IMR-90 (cell line): ENCODE measurements at regions not wholly inside any gene's neighbourhood (a gene's known extent, or its start where the extent isn't known, plus 50 kb on each side); places are given as distances from the start of the nearest gene placed in this dataset.

Experiments
- ATAC-seq: fragments of 200-7000 bp; cut with Tn5 transposase; 2 replicates; pipeline ENCODE4 v1.9.1; 2020; ENCODE audit warnings: low read depth, mild to moderate bottlenecking, moderate library complexity
- BruUV-seq: library from RNA; stranded (reverse); fragments of 400-500 nt; replicated peaks from 2 replicates; lab custom pipeline; 2021; lab: Mats Ljungman, UMichigan
- CTCF ChIA-PET: fragments of 300-600 bp; formaldehyde crosslinking; extraction: SDS; loops from one replicate; lab custom pipeline; 2021; ENCODE audit warnings: antibody characterized with exemption; lab: Yijun Ruan, JAX
- POLR2A ChIA-PET: fragments of 300-600 bp; sonication (Branson Sonifier 250); formaldehyde crosslinking; loops from one replicate; lab custom pipeline; 2022; ENCODE audit warnings: antibody characterized with exemption; ENCODE audit not compliant: unreplicated experiment; lab: Charles Lee
- DNase-seq: peaks from one replicate; pipeline ENCODE4 v3.0.0; 2013
- H2AFZ ChIP-seq: replicated peaks from 2 replicates; pipeline ENCODE3; 2013; ENCODE audit warnings: low read length, mild to moderate bottlenecking; ENCODE audit not compliant: poor library complexity
- H2AK5ac ChIP-seq: 2 replicates; pipeline ENCODE4 v1.6.1; 2013; ENCODE audit warnings: low read depth, low read length, inconsistent platforms
- H2AK9ac ChIP-seq: replicated peaks from 2 replicates; pipeline ENCODE3; 2013; ENCODE audit warnings: mild to moderate bottlenecking, low read depth, low read length, moderate library complexity; ENCODE audit not compliant: poor library complexity
- H2BK120ac ChIP-seq: 2 replicates; pipeline ENCODE4 v1.6.1; 2013; ENCODE audit warnings: low read depth, low read length, inconsistent platforms
- H2BK15ac ChIP-seq: 3 replicates; pipeline ENCODE4 v1.6.1; 2013; ENCODE audit warnings: low read depth, low read length, inconsistent platforms
- H2BK20ac ChIP-seq: 2 replicates; pipeline ENCODE4 v1.6.1; 2013; ENCODE audit warnings: low read depth, mild to moderate bottlenecking, inconsistent platforms, low read length, moderate library complexity
- H2BK5ac ChIP-seq: 2 replicates; pipeline ENCODE4 v1.6.1; 2013; ENCODE audit warnings: mild to moderate bottlenecking, low read depth, low read length, inconsistent platforms; ENCODE audit not compliant: poor library complexity, severe bottlenecking
- H3K14ac ChIP-seq: replicated peaks from 2 replicates; pipeline ENCODE4 v1.6.1; 2013; ENCODE audit warnings: low read depth, low read length, inconsistent platforms
- H3K18ac ChIP-seq: 2 replicates; pipeline ENCODE4 v1.6.1; 2013; ENCODE audit warnings: low read depth, low read length, control low read depth
- H3K23ac ChIP-seq: 2 replicates; pipeline ENCODE4 v1.6.1; 2013; ENCODE audit warnings: low read depth, low read length, inconsistent platforms
- H3K27ac ChIP-seq: 2 replicates; pipeline ENCODE4 v1.5.1; 2013; ENCODE audit warnings: mild to moderate bottlenecking, control low read depth, low read length; ENCODE audit not compliant: insufficient read depth
- H3K27me3 ChIP-seq: 2 replicates; pipeline ENCODE4 v1.6.1; 2013; ENCODE audit warnings: low read length; ENCODE audit not compliant: control insufficient read depth, insufficient read depth
- H3K36me3 ChIP-seq: 2 replicates; pipeline ENCODE4 v1.6.1; 2013; ENCODE audit warnings: low read length, mixed read lengths; ENCODE audit not compliant: control insufficient read depth, insufficient read depth
- H3K4ac ChIP-seq: 2 replicates; pipeline ENCODE4 v1.6.1; 2013; ENCODE audit warnings: low read depth, low read length, inconsistent platforms
- H3K4me1 ChIP-seq: 2 replicates; pipeline ENCODE4 v1.6.1; 2013; ENCODE audit warnings: low read length, mixed read lengths; ENCODE audit not compliant: control insufficient read depth, insufficient read depth
- H3K4me2 ChIP-seq: 2 replicates; pipeline ENCODE4 v1.6.1; 2013; ENCODE audit warnings: low read depth, mild to moderate bottlenecking, control low read depth, low read length, moderate library complexity
- H3K4me3 ChIP-seq: 2 replicates; pipeline ENCODE4 v1.5.1; 2013; ENCODE audit warnings: low read depth, mild to moderate bottlenecking, control low read depth, low read length, moderate library complexity; ENCODE audit not compliant: insufficient read depth
- H3K56ac ChIP-seq: 2 replicates; pipeline ENCODE4 v1.6.1; 2013; ENCODE audit warnings: low read length, inconsistent platforms; ENCODE audit not compliant: insufficient read depth; ENCODE audit errors: extremely low read depth
- H3K79me1 ChIP-seq, 2 experiments: 2 replicates each; pipeline ENCODE4 v1.6.1; 2013; ENCODE audit warnings: low read length in 2 of 2, inconsistent platforms in 1 of 2, low read depth in 1 of 2
- H3K9ac ChIP-seq: 2 replicates; pipeline ENCODE4 v1.6.1; 2013; ENCODE audit warnings: low read depth, low read length, control low read depth
- H3K9me1 ChIP-seq: 2 replicates; pipeline ENCODE4 v1.6.1; 2013; ENCODE audit warnings: low read length, inconsistent platforms; ENCODE audit not compliant: insufficient read depth
- H3K9me3 ChIP-seq: 2 replicates; pipeline ENCODE4 v1.6.1; 2013; ENCODE audit warnings: low read length; ENCODE audit not compliant: control insufficient read depth, insufficient read depth
- H4K20me1 ChIP-seq: 2 replicates; pipeline ENCODE4 v1.6.1; 2013; ENCODE audit warnings: low read length, inconsistent platforms; ENCODE audit not compliant: insufficient read depth
- H4K5ac ChIP-seq: 2 replicates; pipeline ENCODE4 v1.6.1; 2013; ENCODE audit warnings: mild to moderate bottlenecking, low read depth, low read length, control low read depth
- H4K8ac ChIP-seq, 2 experiments: 2 replicates each; pipeline ENCODE4 v1.6.1; 2013; ENCODE audit warnings: low read depth in 2 of 2, low read length in 2 of 2, control low read depth in 1 of 2, inconsistent platforms in 1 of 2
- H4K91ac ChIP-seq: 2 replicates; pipeline ENCODE4 v1.6.1; 2013; ENCODE audit warnings: low read depth, low read length, inconsistent platforms; ENCODE audit not compliant: insufficient read depth
- BHLHE40 ChIP-seq: fragments of 150-350 bp; IDR thresholded peaks from 2 replicates; pipeline ENCODE4 v1.6.1; 2016; ENCODE audit warnings: mild to moderate bottlenecking, low read depth, low read length
- CEBPB ChIP-seq: IDR thresholded peaks from 2 replicates; pipeline ENCODE4 v1.6.1; 2012; ENCODE audit warnings: low read depth, low read length, improper control_type of control experiment
- CHD1 ChIP-seq: IDR thresholded peaks from 2 replicates; pipeline ENCODE4 v1.6.1; 2012; ENCODE audit warnings: low read depth, low read length, improper control_type of control experiment
- CTCF ChIP-seq: conservative IDR thresholded peaks from 2 replicates; pipeline ENCODE4 v1.5.1; 2012; ENCODE audit warnings: mild to moderate bottlenecking, low read depth, low read length, improper control_type of control experiment
- ELK1 ChIP-seq: fragments of 150-350 bp; IDR thresholded peaks from 2 replicates; pipeline ENCODE4 v1.6.1; 2016; ENCODE audit warnings: low read depth, mild to moderate bottlenecking, low read length, moderate library complexity, borderline replicate concordance
- FOS ChIP-seq: fragments of 150-350 bp; IDR thresholded peaks from 2 replicates; pipeline ENCODE4 v1.6.1; 2016; ENCODE audit warnings: low read depth, low read length
- MAFK ChIP-seq: IDR thresholded peaks from 2 replicates; pipeline ENCODE4 v1.6.1; 2012; ENCODE audit warnings: low read depth, low read length, improper control_type of control experiment
- MAZ ChIP-seq: IDR thresholded peaks from 2 replicates; pipeline ENCODE4 v1.6.1; 2012; ENCODE audit warnings: low read depth, mild to moderate bottlenecking, low read length, improper control_type of control experiment, moderate library complexity, borderline replicate concordance
- MXI1 ChIP-seq: IDR thresholded peaks from 2 replicates; pipeline ENCODE4 v1.6.1; 2012; ENCODE audit warnings: low read depth, mild to moderate bottlenecking, low read length, moderate library complexity, borderline replicate concordance
- NFE2L2 ChIP-seq: fragments of 150-350 bp; IDR thresholded peaks from 2 replicates; pipeline ENCODE4 v1.6.1; 2016; ENCODE audit warnings: low read depth, mild to moderate bottlenecking, low read length
- POLR2A ChIP-seq: IDR thresholded peaks from 2 replicates; pipeline ENCODE4 v1.6.1; 2012; ENCODE audit warnings: mild to moderate bottlenecking, low read depth, low read length
- RAD21 ChIP-seq: IDR thresholded peaks from 2 replicates; pipeline ENCODE4 v1.6.1; 2012; ENCODE audit warnings: low read length, improper control_type of control experiment
- RCOR1 ChIP-seq: IDR thresholded peaks from 2 replicates; pipeline ENCODE4 v1.6.1; 2012; ENCODE audit warnings: mild to moderate bottlenecking, low read length, improper control_type of control experiment; ENCODE audit not compliant: insufficient replicate concordance
- RFX5 ChIP-seq: IDR thresholded peaks from 2 replicates; pipeline ENCODE4 v1.8.0; 2012; ENCODE audit warnings: low read depth, mild to moderate bottlenecking, low read length, moderate library complexity
- SMC3 ChIP-seq: fragments of 150-350 bp; IDR thresholded peaks from 2 replicates; pipeline ENCODE4 v1.6.1; 2016; ENCODE audit warnings: low read depth, mild to moderate bottlenecking, antibody characterized with exemption, low read length, moderate library complexity
- USF2 ChIP-seq: fragments of 150-350 bp; IDR thresholded peaks from 2 replicates; pipeline ENCODE4 v1.6.1; 2017; ENCODE audit warnings: mild to moderate bottlenecking, antibody characterized with exemption, low read length, low read depth
- WGBS, 2 experiments: methylation state at CpG; one replicate each; pipeline versions ENCODE4 v1.1.5 to v1.1.7; 2013; ENCODE audit warnings: missing lambda C conversion rate in 2 of 2; ENCODE audit not compliant: insufficient read length in 1 of 2; ENCODE audit errors: extremely low coverage in 2 of 2; 5-methylcytosine and 5-hydroxymethylcytosine counted together
- dilution Hi-C: fragments of 300-500 bp; cut with HindIII; formaldehyde crosslinking; loops from one replicate; pipeline ENCODE4 v1.14.3; 2018; ENCODE audit warnings: low sequenced_read_pairs; ENCODE audit not compliant: unreplicated experiment
- in situ Hi-C: fragments of 300-500 bp; cut with MboI; formaldehyde crosslinking; loops from 3 replicates; pipeline ENCODE4 v1.14.3; 2019; ENCODE audit warnings: low sequenced_read_pairs, inconsistent platforms, mixed read lengths
- intact Hi-C: fragments of 100-400 bp; cut with micrococcal nuclease; formaldehyde crosslinking; loops from 2 replicates; pipeline ENCODE4 v1.10.0; 2022

- Histone ChIP-seq H4K5ac (no peak overlapping the region), H2AFZ (peak overlapping the region; percentile 56), H3K14ac (no peak overlapping the region), H2BK15ac (no peak overlapping the region), H2AK5ac (no peak overlapping the region), H3K79me1 (no peaks in the 10 kb centered on the region), H2BK120ac (no peak overlapping the region), H3K9me1 (no peaks in the 10 kb centered on the region), H3K27ac (no peak overlapping the region), H2AK9ac (no peak overlapping the region), H3K4me3 (no peak overlapping the region), H4K20me1 (no peaks in the 10 kb centered on the region), H3K9me3 (no peaks in the 10 kb centered on the region; the same call in 1 of the 2 replicates), H3K36me3 (no peaks in the 10 kb centered on the region), H3K9ac (no peak overlapping the region), H3K56ac (no peak overlapping the region), H4K8ac (no peak overlapping the region), H4K91ac (no peak overlapping the region), H2BK5ac (no peak overlapping the region), H3K23ac (no peak overlapping the region), H3K18ac (no peak overlapping the region), H3K4me1 (no peaks in the 10 kb centered on the region; the same call in 1 of the 2 replicates), H3K27me3 (no peaks in the 10 kb centered on the region), H3K4ac (no peak overlapping the region), H3K4me2 (no peak overlapping the region), H2BK20ac (no peak overlapping the region)
- 100% methylated on average over 1 of the region's 6 CpGs; no CpG with 5 or more reads in 1 of the 2 experiments for WGBS, 2 experiments
- ChIA-PET CTCF (no interaction called here), POLR2A (no interaction called here)
- BruUV-seq = no TSS peak
- no peak for DNase-seq
- no peak for ATAC-seq
- in situ Hi-C loops (no loop called here), intact Hi-C loops (no loop called here), dilution Hi-C loops (no loop called here)
- TF ChIP-seq CHD1 (no peak), NFE2L2 (no peak), ELK1 (no peak), MAFK (no peak), USF2 (no peak), POLR2A (no peak), MAZ (no peak), CTCF (no peak), FOS (no peak), RCOR1 (no peak), BHLHE40 (no peak), MXI1 (no peak), CEBPB (no peak), RFX5 (no peak), RAD21 (no peak), SMC3 (no peak)
Observed at GRCh38 chr12:127542391-127542790, 724.6 kb upstream of the TMEM132C start.
